Right ventricle myocardium inferior (tissue), 1 donor: ENCODE measurements at regions not wholly inside any gene's neighbourhood (a gene's known extent, or its start where the extent isn't known, plus 50 kb on each side); places are given as distances from the start of the nearest gene placed in this dataset.
A peak's percentile ranks its signal among the peaks of the same experiment; 100 is the strongest.
"Not testable (repeated sequence)": the region's sequence is repeated elsewhere in the genome, so short reads cannot be mapped to it uniquely, and the experiment has no call there.

Source experiments
- ATAC-seq: fragments of 200-7000 bp; cut with Tn5 transposase; one replicate; pipeline ENCODE4 v1.9.1; 2020; ENCODE audit warnings: mild to moderate bottlenecking, moderate library complexity
- DNase-seq: peaks from one replicate; pipeline ENCODE4 v3.0.0; 2021; ENCODE audit errors: missing footprints
- intact Hi-C: fragments of 100-400 bp; cut with DNase I; formaldehyde crosslinking; loops from one replicate; pipeline ENCODE4 v1.11.0; 2022
- donor health status: DM: no; HTN: yes; CAD: no; lungs with severe emphysema.

GRCh38 chr17:69654981-69655855 is 240.7 kb downstream of the MAP2K6 start:
- no peak for DNase-seq
- peak; percentile 34 for ATAC-seq
- intact Hi-C loops = no loop called here

- ATAC-seq (no peak), DNase-seq (no peak)
- intact Hi-C loops = no loop called here
Observed at GRCh38 chr17:69655902-69656301, 241.4 kb downstream of the MAP2K6 start.

DNA sequence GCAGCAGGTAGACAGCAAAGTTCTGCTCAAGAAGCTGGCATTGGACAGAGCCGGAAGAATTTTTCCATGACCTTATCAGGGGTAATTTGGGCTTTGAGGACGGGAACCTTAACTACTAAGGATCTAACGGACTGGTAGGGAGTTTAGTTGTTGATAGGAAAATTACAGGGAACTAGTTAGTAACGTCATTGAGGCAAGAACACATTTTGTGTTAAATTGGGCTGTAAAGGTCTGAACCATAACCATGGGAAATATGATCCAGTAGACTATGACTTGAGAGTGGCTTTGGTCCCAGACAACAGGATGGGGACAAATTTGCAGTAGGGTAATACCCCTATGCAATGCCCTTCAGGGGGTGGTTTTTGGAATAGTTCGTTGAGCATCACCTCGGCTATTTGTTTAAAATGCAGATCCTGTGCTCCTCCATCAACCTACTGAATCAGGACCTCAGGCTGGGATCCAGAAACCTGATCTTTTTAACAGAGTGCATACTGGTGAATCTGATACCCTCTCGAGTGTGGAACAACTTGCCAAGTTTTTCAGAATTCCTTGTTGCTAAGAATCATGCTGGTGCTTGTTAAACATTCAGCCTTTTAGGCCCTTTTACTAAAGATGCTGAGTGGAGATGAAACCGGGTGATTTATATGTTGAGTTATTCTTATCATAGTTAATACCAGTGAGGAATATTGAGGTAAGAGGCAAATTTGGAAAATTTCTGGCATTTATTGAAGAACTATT is 255.1 kb downstream of the MAP2K6 start:
- intact Hi-C loops = no loop called here
- no peak for ATAC-seq
- no peak for DNase-seq

- intact Hi-C loops = no loop called here
- no peak for ATAC-seq
- DNase-seq = no peak
Observed at GRCh38 chr17:69672924-69673323, 258.4 kb downstream of the MAP2K6 start.

GRCh38 chr17:69677130-69677529 is 262.6 kb downstream of the MAP2K6 start:
- intact Hi-C loops = no loop called here
- DNase-seq (no peak), ATAC-seq (no peak)

- intact Hi-C loops = no loop called here
- ATAC-seq (no peak), DNase-seq (no peak)
Observed at GRCh38 chr17:69678206-69678605, 263.7 kb downstream of the MAP2K6 start.

GRCh38 chr17:69679829-69680228 is 265.3 kb downstream of the MAP2K6 start:
- no peak for ATAC-seq
- no peak for DNase-seq
- intact Hi-C loops = no loop called here

DNA sequence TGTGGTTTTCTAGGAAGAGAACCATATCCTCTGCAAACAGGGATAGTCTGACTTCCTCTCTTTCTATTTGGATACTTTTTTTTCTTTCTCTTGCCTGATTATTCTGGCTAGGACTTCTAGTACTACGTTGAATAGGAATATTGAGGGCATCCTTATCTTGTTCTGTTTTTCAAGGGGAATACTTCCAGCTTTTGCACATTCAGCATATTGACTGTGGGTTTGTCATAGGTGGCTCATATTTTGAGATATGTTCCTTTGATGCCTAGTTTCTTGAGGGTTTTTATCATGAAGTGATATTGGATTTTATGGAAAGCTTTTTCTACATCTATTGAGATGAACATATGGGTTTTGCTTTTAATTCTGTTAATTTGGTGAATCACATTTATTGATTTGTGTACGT is 269.8 kb downstream of the MAP2K6 start:
- no peak for ATAC-seq
- intact Hi-C loops = no loop called here

DNA sequence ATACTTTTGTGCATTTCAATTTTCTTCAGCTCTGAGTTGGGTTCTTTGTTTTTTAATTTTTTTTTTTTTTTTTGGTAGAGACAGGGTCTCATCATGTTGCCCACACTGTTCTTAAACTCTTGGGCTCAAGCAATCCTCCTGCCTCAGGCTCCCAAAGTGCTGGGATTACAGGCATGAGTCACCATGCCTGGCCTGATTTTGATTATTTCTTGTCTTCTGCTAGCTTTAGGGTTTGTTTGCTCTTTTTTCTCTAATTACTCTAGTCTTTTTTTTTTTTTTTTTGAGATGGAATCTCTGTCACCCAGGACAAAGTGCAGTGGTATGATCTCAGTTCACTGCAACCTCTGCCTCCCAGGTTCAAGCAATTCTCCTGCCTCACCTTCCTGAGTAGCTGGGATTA is 270.7 kb downstream of the MAP2K6 start:
- DNase-seq, intact Hi-C loops, ATAC-seq: not testable (repeated sequence)

More for the DNA sequence above, 269.8 kb downstream of the MAP2K6 start:
- DNase-seq = no peak

DNA sequence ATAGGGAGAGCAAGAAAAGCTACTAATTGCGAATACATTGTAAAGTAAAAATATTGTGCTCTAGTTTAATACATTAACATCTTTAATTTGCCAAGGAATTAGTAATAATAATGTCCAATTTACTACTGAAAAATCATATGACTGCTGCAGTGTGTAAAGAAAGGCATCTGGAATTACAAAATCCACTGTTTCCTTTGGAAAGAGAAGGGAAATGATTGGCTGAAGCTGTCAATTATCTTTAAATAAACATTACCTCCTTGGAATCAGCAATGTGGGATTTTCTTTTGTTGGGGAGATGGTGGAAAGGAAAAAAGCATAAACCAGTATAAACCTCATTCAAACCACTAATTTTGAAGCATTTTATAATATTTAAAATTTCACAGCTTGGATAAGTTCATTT is 276.0 kb downstream of the MAP2K6 start:
- intact Hi-C loops = no loop called here
- ATAC-seq (no peak), DNase-seq (no peak)

- intact Hi-C loops = no loop called here
Observed at GRCh38 chr17:69692171-69692570, 277.7 kb downstream of the MAP2K6 start.

DNA sequence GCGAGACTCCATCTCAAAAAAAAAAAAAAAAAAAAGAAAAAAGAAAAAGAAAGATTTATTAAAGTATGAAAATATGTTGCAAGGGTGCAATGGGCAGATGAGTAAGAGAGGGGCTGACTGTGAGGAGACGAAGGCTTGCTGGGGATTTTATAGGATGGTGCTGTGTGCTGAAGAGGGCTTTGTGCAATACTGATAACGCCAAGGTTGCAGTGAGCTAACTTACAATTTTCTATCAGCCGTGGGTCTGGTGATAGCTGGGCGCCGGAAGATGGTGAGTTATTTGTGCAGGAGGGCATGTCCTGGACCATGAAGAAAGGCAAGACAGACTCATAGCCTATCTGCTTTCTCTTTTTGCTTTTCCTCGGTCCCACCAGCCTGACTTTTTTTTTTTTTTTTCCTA is 281.1 kb downstream of the MAP2K6 start:
- intact Hi-C loops = no loop called here
- ATAC-seq (no peak), DNase-seq (no peak)

More at GRCh38 chr17:69692171-69692570, 277.7 kb downstream of the MAP2K6 start:
- ATAC-seq = no peak
- DNase-seq = no peak

DNA sequence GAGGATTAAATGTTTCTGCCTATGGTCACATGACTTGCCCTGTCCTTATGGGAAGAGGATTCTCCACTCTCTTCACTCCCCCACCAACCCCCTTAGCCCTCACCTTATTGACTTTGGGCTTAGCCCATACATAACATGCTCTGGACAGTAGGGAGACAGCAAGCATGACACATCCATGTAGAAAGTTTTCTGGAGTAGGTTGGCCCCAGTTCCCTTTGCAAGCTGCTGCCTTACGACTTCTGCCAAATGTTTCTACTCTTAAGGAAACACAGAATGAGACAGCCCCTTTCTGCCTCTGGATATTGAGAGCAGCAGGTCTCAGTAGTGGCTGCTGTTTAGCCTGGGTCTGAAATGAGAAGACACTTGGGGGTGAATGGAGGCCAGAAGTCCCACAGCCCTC is 282.2 kb downstream of the MAP2K6 start:
- no peak for DNase-seq
- ATAC-seq = no peak
- intact Hi-C loops = no loop called here

DNA sequence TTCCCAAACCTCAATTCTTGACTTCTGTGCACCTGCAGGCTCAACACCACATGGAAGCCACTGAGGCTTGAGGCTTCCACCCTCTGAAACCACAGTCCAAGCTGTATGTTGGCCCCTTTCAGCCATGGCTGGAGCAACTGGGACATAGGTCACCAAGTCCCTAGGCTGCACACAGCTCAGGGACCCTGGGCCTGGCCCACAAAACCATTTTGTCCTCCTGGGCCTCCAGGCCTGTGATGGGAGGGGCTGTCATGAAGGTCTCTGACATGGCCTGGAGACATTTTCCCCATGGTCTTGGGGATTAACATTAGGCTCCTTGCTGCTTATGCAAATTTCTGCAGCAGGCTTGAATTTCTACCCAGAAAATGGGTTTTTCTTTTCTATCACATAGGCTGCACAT is 283.9 kb downstream of the MAP2K6 start:
- intact Hi-C loops, ATAC-seq, DNase-seq: not testable (repeated sequence)

DNA sequence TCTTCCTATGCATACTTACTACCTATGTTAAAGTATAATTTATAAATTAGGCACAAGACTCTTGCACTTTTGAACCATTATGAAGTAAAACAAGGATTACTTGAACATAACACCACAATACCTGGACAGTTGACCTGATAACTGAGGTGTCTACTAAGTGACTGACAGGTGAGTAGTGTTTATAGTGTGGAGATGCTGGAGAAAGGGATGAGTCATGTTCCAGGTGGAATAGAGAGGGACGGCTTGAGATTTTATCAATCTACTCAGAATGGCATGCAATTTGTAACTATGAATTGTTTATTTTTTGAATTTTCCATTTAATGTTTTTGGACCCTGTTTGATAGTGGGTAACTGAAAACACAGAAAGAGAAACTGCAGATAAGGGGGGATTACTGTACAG is 287.6 kb downstream of the MAP2K6 start:
- ATAC-seq (no peak), DNase-seq (no peak)
- intact Hi-C loops = no loop called here

DNA sequence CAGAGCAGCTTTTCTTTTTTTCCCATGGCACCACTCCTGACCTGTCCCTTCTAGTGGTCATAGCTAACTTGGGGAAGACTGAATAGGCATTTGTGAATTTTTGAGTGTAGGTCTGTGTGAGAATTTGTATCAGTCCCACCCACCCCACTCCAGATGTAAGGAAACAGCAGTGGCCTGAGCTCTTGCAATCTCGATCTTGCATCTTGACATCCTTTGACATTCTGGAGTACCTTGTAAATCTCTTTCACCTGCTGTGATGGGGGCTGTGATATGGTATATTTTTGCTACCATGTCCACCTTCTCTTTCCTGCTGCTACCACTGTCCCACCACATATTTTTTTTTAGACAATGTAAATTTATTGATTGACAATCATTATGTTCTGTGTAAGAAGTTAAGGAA is 289.3 kb downstream of the MAP2K6 start:
- intact Hi-C loops = no loop called here
- DNase-seq = no peak
- ATAC-seq = no peak

- no peak for ATAC-seq
- no peak for DNase-seq
- intact Hi-C loops = no loop called here
Observed at GRCh38 chr17:69704935-69705334, 290.4 kb downstream of the MAP2K6 start.

DNA sequence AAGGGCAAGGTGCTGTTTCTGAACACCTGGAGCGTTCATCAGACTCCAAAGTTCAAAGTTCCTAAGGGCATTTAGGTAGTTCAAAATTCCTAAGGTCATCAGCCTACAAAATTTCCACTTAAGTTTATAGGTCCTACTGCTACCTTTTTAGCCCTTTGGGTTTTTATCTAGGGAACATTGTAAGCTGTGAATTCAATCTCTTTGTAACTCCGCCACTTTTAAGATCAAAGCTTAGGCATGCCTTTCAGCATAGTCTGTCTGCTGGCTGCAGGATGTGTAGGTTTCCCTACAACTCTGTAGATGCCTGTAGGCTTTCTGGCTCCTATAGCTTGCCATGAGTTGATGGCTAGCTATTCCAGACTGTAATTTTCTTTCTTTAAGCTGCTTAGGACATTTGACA is 291.6 kb downstream of the MAP2K6 start:
- no peak for ATAC-seq
- intact Hi-C loops = no loop called here

DNA sequence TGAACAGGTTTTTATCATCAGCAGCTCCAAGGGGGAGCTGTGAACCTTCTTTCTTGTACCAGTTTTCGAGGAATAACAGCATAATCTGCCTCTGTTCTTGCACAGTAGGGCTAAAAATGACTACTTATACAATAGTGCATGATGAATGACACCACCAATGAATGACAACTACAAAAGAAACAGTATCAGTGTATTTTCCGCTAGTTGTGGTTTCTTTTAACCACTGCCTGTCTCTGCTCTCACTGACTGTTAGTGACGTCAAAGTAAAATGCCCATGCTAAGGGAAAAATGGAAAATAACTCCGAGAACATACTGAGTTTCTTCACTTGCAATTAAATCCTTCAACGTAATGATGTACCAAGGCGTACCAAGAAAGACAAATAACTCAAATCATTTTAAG is 294.9 kb downstream of the MAP2K6 start:
- ATAC-seq = no peak
- no peak for DNase-seq
- intact Hi-C loops = no loop called here

More for the DNA sequence above, 291.6 kb downstream of the MAP2K6 start:
- DNase-seq = no peak

DNA sequence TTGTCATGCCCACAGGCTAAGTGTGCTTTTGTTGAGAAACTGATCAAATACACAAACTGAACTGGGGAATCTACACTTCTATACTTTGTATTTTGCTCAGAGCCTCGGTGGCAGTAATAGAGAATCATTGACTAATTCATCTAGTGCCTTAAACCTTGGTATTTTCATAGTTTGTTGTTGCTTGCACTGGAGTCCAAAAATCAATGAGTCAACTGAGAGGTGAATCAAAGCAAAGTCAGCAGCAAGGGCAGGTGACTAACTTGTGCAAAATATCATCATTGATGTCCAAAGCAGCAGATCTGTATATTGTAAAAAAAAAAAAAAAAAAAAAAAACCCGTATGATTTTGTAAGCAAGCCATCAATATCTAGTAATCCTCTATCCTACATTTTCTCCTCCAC is 296.4 kb downstream of the MAP2K6 start:
- DNase-seq (no peak), ATAC-seq (no peak)
- intact Hi-C loops = no loop called here
